Tibial artery (tissue), 4 donors: ENCODE measurements at regions not wholly inside any gene's neighbourhood (a gene's known extent, or its start where the extent isn't known, plus 50 kb on each side); places are given as distances from the start of the nearest gene placed in this dataset.

Experiments
- DNase-seq, 2 donors: peaks; one replicate each; pipeline ENCODE4 v3.0.0-alpha.2; 2019
- H3K27ac ChIP-seq, 2 donors: fragments of 200-600 bp; sonication (generic) in 1 of 2; 1 replicate in 1 of 2; 2 replicates in 1 of 2; pipeline ENCODE4 v1.5.1; 2018 to 2019; ENCODE audit warnings: mild to moderate bottlenecking in 1 of 2
- H3K27me3 ChIP-seq, 2 donors: fragments of 200-600 bp; sonication (generic) in 1 of 2; one replicate each; pipeline versions ENCODE4 v1.5.1 to v1.6.0; 2016 to 2019
- H3K36me3 ChIP-seq, 3 donors: fragments of 200-600 bp; sonication (generic) in 2 of 3; one replicate each; pipeline ENCODE4 v1.5.1; 2016 to 2019; ENCODE audit warnings: mild to moderate bottlenecking in 2 of 3
- H3K4me1 ChIP-seq, 4 donors: fragments of 200-600 bp; sonication (generic) in 2 of 4; 1 replicate in 3 of 4; 2 replicates in 1 of 4; pipeline ENCODE4 v1.5.1; 2016 to 2019
- H3K4me3 ChIP-seq, 2 donors: fragments of 200-600 bp; sonication (generic) in 1 of 2; 1 replicate in 1 of 2; 2 replicates in 1 of 2; pipeline ENCODE4 v1.5.1; 2018 to 2019; ENCODE audit warnings: mild to moderate bottlenecking in 2 of 2
- H3K9me3 ChIP-seq, 3 donors: fragments of 200-600 bp; sonication (generic) in 1 of 3; one replicate each; pipeline ENCODE4 v1.5.1; 2016 to 2019
- CTCF ChIP-seq, 2 experiments: fragments of 200-600 bp in 1 of 2; fragments of 450-650 bp in 1 of 2; IDR thresholded peaks; one replicate each; pipeline ENCODE4 v1.5.1; 2017 to 2019; ENCODE audit warnings: antibody characterized with exemption in 2 of 2, mild to moderate bottlenecking in 1 of 2, moderate library complexity in 1 of 2
- intact Hi-C: fragments of 100-400 bp; cut with DNase I; formaldehyde crosslinking; loops from one replicate; pipeline ENCODE4 v1.15.0; 2023; ENCODE audit warnings: low total_unique reads

- Histone ChIP-seq H3K36me3 (no peaks in the 10 kb centered on the region), H3K27me3 (no peaks in the 10 kb centered on the region), H3K4me3 (no peak overlapping the region), H3K9me3 (no peaks in the 10 kb centered on the region), H3K4me1 (no peaks in the 10 kb centered on the region), H3K27ac (no peak overlapping the region)
- DNase-seq: no peak
- intact Hi-C loops: no loop called here
- TF ChIP-seq CTCF (IDR thresholded peaks at IDR 0.05): no peak
These were observed 121.7 kb upstream of the USP15 start for GRCh38 chr12:62138527-62138926.

GRCh38 chr12:62146318-62146717 is 113.9 kb upstream of the USP15 start:
- H3K27ac ChIP-seq: no peak overlapping the region
- intact Hi-C loops: no loop called here

DNA sequence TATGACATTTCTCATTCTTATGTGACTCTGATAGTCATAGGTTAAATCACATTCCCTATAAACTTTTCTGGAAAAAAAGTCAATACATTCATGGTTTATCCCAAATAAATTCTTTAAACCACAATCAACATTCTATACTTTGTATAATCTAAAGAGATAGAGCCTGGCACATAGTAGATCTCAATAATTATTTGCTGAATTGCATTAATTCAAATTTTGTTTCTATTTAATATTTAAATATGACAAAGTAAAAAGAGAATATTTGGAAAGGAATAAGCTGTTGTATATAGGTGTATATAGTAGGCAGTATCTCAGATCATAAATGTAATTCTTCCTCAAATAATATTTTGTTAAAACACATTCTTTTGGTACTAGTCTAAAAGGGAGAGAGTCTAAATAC is 102.2 kb upstream of the USP15 start:
- Histone ChIP-seq H3K9me3 (no peaks in the 10 kb centered on the region), H3K4me1 (peaks cover 0 to 19% (median 6%) of the 10 kb centered on the region in 4 donors), H3K4me3 (no peak overlapping the region), H3K27ac (peak overlapping the region in 1 of 2 donors; percentile 13), H3K36me3 (no peaks in the 10 kb centered on the region), H3K27me3 (no peaks in the 10 kb centered on the region)
- TF ChIP-seq CTCF (IDR thresholded peaks at IDR 0.05): no peak
- intact Hi-C loops: no loop called here
- DNase-seq: no peak

More at GRCh38 chr12:62146318-62146717, 113.9 kb upstream of the USP15 start:
- TF ChIP-seq CTCF (IDR thresholded peaks at IDR 0.05): no peak
- Histone ChIP-seq H3K9me3 (no peaks in the 10 kb centered on the region), H3K36me3 (no peaks in the 10 kb centered on the region), H3K4me1 (no peaks in the 10 kb centered on the region), H3K27me3 (no peaks in the 10 kb centered on the region), H3K4me3 (no peak overlapping the region)
- no peak for DNase-seq

GRCh38 chr12:62158461-62159360 is 101.5 kb upstream of the USP15 start:
- H3K36me3 ChIP-seq: no peaks in the 10 kb centered on the region
- peak overlapping the region; percentile 13 to 40 for H3K27ac ChIP-seq
- H3K4me3 ChIP-seq: no peak overlapping the region
- TF ChIP-seq CTCF (IDR thresholded peaks at IDR 0.05): no peak
- no peaks in the 10 kb centered on the region for H3K9me3 ChIP-seq
- peaks cover 0 to 19% (median 6%) of the 10 kb centered on the region in 4 donors for H3K4me1 ChIP-seq
- H3K27me3 ChIP-seq: no peaks in the 10 kb centered on the region
- DNase-seq: no peak
- intact Hi-C loops: no loop called here

GRCh38 chr12:62162214-62162613 is 98.0 kb upstream of the USP15 start:
- DNase-seq: no peak
- no peak overlapping the region for H3K4me3 ChIP-seq
- H3K4me1 ChIP-seq: peaks cover 0 to 19% (median 6%) of the 10 kb centered on the region in 4 donors
- H3K36me3 ChIP-seq: no peaks in the 10 kb centered on the region
- no peak overlapping the region for H3K27ac ChIP-seq
- TF ChIP-seq CTCF (IDR thresholded peaks at IDR 0.05): no peak
- no peaks in the 10 kb centered on the region for H3K27me3 ChIP-seq
- intact Hi-C loops: no loop called here
- no peaks in the 10 kb centered on the region for H3K9me3 ChIP-seq
